HL-60/S4 (cell line): ENCODE measurements at regions not wholly inside any gene's neighbourhood (a gene's known extent, or its start where the extent isn't known, plus 50 kb on each side); places are given as distances from the start of the nearest gene placed in this dataset.

Source experiments
- in situ Hi-C: fragments of 300-500 bp; cut with MboI; formaldehyde crosslinking; loops from 2 replicates; pipeline ENCODE4 v1.14.3; 2022; ENCODE audit warnings: low sequenced_read_pairs

- in situ Hi-C loops = no loop called here
Measured at GRCh38 chr4:57544811-57545654, 434.8 kb upstream of the IGFBP7 start.

GRCh38 chr4:57504797-57505530 is 394.8 kb upstream of the IGFBP7 start:
- in situ Hi-C loops = no loop called here

DNA sequence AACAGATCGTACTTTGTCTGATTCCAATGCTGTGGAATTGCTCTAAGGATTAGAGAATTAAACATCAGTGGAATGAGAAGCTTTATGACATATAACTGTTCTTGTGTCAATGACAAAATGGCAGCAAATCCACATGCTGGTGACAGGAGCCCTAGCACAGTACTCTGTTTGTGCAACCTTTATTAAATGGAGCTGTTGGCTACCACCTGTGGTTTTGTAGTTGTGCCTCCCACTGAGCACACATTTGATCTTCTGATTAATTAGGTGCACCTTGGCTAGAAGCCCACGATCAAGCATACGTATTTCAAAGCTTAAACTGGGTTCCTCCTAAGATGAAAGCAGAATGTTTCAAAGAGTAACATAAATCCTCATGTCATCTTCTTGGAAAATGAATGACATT is 394.0 kb upstream of the IGFBP7 start:
- in situ Hi-C loops = no loop called here

DNA sequence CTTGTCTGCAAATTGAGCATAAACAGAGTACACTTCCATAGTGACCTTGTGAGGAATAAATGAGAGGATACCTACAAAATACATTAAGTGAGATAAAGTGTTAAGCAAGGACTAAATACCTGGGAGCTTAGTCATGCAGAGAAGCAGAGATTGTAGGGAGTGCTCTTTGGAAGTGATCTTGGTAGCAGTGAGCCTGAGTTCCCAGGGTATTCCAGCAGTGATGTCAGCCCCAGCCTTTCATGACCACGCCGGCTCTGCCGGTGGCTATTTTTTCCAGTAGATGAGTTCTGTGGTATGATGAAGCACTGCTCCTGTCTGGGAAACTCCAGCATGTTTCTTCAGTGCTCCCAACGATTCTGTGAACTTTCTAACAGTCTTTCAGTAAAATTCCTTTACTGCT is 391.5 kb upstream of the IGFBP7 start:
- in situ Hi-C loops = no loop called here

- in situ Hi-C loops = no loop called here
Measured at GRCh38 chr4:57499786-57500185, 389.6 kb upstream of the IGFBP7 start.

GRCh38 chr4:57498251-57498650 is 388.1 kb upstream of the IGFBP7 start:
- in situ Hi-C loops = no loop called here

DNA sequence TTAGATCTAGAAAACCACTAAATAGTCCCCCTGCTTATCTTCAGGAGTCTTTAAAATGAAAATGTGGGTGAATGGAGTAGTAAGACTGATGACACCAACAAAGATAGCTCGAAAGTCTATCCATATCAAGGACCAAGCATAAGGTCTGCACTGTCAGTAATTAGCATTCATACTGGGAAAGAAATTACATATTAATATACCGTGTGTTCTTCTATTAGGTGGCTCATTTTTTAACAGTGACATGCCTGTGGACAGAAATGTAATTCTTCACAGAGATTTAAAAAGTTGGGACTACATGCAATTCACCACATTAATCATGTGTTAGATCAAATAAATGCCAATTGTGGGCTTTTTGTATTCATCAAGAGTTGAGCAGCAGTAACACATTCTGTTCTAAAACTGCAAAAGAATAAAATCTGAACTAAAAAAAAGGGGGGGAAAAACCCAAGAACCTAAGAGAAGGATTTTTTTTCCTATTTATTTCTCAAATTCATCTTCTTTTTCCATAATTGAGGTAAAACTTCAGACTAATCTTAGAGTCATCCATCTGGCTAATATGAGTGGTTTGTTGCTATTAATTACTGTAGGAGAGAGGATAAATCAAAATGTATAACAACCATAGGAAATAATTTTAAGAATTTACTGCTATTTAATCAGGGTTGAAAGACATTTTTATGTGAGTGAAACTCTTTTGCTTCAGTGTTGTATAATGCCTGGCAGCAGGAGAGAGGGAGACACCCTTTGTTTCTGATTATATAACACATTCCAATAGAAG is 386.7 kb upstream of the IGFBP7 start:
- in situ Hi-C loops = no loop called here

GRCh38 chr4:57494821-57495220 is 384.6 kb upstream of the IGFBP7 start:
- in situ Hi-C loops = no loop called here

DNA sequence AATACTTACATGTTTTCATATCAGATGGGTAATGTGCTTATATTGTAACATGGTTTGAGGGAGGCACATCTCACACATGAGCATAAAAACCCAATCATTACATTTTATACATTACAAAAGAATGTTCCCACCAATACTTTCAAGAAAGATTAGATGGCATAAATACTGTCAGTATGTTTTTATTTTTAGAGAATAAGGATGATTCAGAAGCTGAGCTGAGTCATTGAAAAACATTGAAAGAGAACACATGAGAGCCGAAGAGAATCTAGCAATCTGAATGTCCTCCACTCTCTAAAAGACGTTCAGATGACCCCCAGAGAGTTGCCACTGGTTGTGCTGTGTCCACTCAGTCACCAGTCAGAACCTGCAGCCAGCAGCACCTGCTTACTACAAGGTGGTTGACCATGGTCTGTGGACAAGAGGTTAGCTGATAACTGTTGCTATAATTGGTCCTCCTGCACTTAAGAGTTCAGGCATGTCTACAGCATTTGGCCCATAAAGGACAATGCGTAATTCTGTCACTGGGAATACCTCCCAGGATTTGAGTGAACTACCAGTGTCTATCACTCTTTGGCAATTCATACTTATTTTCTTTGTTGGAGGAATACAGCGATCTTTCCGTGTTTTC is 382.2 kb upstream of the IGFBP7 start:
- in situ Hi-C loops = no loop called here

DNA sequence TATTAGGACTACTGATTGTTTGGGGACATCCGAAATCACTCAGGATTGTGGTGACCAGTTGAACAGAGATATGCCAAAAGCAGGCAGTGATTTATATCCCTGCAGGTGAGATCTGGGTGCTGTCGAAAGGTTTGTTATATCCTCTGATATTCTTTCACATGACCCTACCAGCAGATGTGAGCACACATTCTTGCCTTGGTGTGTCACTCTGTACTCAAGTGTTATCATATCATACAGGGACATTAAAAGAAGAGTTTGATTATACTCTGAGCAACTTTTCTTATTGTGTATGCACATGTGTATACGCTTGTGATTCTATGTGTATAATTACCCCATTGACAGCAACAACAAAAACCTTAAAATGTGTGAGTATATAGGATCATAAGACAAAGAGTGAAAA is 381.2 kb upstream of the IGFBP7 start:
- in situ Hi-C loops = no loop called here

DNA sequence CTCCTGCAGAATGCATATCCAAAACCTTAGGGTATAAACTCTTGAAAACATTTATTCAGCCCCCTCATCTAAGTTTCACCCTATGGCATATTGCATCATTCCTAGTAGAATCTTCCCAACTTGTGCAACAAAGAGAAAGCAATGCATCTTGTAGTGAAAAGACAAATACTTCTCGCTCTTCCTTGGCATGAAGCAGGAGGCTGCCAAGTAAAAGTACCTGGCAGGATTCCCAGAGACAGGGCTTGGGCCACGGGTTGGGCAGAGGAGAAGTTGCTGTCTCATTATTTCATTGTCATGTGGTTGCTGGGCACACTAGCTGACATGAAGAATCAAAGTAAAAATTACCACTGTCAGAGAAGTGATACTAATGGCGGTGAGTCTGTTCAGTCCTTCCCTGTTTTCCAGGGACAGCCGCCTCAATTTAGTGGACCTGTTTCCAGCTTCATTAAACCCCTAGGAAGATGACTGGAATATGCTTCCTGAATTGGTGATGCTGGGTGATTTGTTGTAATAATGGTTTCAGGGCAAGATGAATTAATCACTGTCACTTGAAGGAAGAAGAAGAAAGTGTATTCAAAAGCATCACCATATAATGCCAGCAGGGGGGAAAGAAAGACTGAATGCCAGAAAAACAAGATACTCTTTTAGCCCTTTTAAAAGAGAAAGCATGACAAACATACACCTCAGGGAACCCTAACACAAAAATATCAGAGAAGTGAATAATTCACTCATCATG is 380.5 kb upstream of the IGFBP7 start:
- in situ Hi-C loops = no loop called here

- in situ Hi-C loops = no loop called here
Measured at GRCh38 chr4:57488366-57489162, 378.4 kb upstream of the IGFBP7 start.

DNA sequence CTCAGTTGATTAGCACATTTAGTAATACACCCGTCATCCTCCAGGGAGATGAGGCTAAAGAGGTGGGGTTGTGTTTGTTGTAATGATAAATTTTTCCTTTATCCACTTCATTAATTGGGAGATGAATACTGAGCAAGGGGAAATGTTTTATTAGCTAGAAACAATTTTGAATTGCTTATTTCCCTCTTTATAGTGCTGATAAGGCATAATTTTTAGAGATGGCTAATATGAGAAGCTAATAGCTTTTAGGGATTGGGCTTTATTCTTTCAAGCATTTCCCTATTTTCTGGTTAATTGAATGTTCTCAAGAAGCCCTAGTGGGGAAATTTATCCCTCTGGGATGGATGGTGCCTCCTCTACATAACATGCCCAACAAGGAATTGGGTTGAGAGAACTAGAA is 365.2 kb upstream of the IGFBP7 start:
- in situ Hi-C loops = no loop called here

DNA sequence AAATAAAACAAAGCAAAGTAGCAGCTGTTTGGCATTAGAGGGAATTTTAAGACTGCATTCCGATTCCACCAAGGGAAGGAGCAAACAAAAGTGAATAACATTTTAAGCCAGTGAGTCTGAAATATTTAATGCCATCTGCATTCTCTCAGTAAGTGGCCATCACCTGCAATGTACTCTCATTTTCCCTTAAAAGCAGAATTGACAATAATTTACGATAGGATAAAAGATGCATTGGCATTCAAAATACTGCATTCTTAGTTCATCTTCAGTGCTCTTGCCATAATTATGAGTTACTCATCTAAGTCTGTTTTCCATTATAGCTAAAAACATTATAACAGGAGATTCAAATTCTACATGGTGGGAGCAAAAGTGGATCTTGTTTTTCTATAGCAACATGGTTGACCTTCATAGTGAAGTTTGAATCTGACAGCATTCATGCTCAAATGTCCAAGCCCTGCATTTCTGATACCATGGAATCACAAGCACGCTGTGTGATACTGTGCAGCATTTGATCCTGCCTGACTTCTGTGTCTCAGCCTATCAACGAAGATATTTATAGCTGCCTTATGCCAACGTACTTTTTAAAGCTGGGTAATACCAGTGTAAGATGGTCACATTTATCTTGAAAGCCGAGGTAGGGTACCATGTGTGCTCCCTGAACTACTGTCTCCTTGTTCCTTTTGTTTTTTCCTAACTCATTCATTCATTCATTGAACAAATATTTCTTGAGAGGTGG is 355.3 kb upstream of the IGFBP7 start:
- in situ Hi-C loops = no loop called here

DNA sequence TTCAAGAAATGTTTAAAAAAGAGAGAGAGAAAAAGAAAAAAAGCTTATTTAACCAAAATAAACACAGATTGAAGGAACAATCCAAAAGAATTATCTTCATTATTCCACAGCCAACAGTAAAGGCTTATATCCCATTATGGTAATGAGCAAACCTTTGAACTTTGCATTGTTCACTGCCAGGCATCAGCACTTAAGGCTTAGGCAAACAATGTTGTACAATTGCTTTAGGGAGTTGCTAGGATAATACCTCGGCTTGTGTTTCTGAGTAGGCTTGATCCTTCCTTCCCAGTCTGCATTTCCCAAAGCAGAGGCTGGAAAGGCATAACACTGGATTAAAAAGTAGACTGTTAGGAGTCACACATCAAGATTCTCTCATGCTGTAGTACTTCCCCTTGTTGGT is 352.7 kb upstream of the IGFBP7 start:
- in situ Hi-C loops = no loop called here

GRCh38 chr4:57460967-57461366 is 350.8 kb upstream of the IGFBP7 start:
- in situ Hi-C loops = no loop called here

DNA sequence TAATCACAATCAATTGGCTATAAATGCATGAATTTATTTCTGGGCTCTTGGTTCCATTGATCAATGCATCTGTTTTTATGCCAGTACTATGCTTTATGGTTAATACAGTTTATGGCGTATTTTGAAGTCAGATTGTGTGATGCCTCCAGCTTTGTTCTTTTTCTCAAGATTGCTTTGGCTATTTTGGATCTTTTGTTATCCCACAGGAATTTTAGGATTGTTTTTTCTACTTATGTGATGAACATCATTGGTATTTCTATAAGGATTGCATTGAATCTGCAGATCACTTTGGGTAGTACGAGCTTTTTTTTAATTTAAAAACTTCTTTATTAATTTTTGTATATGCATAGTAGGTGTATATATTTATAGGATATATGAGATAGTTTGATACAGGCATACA is 338.7 kb upstream of the IGFBP7 start:
- in situ Hi-C loops = no loop called here

DNA sequence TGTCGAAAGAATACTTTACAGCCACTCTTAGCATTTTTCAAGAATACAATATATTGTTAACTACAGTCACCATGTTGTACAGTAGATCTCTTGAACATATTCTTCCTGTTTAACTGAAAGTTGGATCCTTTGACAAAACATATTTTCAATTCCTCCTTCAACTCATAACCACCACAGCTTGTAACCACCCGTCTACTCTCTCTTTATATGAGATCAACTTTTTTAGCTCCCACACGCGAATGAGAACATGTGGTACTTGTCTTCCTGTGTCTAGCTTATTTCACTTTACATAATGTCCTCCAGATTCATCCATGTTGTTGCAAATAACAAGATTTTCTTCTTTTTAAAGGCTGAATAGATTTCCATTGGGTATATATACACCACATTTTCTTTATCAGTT is 338.3 kb upstream of the IGFBP7 start:
- in situ Hi-C loops = no loop called here

DNA sequence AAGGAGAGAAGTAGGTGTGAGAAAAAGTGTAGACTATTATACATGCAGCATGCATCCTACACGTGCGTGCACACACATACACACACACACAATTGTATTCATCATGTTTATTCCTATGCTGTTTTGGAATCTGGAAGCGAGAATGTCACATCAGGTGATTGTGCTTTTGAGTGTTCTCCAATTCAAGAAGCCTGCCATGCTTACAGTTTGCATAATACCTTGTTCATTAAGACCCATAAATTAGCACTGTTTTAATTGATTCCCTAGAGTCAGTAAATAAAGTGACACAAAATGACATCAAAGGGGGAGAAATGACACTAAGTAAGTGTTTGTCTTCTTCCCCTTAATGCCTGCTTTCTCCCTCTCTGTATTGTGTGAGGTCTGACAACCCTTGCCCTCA is 336.1 kb upstream of the IGFBP7 start:
- in situ Hi-C loops = no loop called here
